A549 (cell line): ENCODE measurements at regions not wholly inside any gene's neighbourhood (a gene's known extent, or its start where the extent isn't known, plus 50 kb on each side); places are given as distances from the start of the nearest gene placed in this dataset.

Source experiments
- FOXS1 ChIP-seq: fragments of 250-450 bp; sonication (Bioruptor Pico); IDR thresholded peaks from 2 replicates; pipeline ENCODE4 v1.5.0; 2020; ENCODE audit warnings: mild to moderate bottlenecking, moderate library complexity
- KDM1A ChIP-seq: fragments of 200-600 bp; sonication (generic); IDR thresholded peaks from 2 replicates; pipeline ENCODE4 v1.6.1; 2016; ENCODE audit warnings: low read depth, mild to moderate bottlenecking
- POLR2A ChIP-seq: IDR thresholded peaks from 2 replicates; pipeline ENCODE4 v1.6.1; 2012; ENCODE audit warnings: mild to moderate bottlenecking, low read length
- TF ChIP-seq, protein P1 (sequence below): fragments of >200 bp; sonication (Bioruptor Twin); formaldehyde crosslinking; IDR thresholded peaks from 3 replicates; pipeline ENCODE4 v1.5.1; 2016

DNA sequence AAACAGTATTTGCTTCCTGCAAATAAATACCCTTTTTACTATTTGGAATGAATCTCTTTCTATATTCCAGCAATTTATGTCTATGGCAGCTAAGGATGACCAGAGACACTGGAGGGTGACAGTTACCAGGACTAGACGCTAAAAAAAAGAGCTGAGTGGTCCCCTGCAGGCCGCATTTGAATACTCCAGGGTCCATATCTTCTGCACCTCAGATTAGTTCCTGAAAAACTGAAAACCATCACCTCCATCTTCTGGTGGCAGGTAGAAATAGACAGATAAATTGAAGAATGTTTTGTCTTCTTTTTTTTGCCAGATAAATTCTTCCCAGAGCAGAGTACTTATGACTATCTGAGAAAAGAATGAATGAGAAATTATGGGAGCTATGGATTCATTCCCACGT lies 145.6 kb downstream of the CSNK2A3 start:
- TF ChIP-seq, protein P1, sequence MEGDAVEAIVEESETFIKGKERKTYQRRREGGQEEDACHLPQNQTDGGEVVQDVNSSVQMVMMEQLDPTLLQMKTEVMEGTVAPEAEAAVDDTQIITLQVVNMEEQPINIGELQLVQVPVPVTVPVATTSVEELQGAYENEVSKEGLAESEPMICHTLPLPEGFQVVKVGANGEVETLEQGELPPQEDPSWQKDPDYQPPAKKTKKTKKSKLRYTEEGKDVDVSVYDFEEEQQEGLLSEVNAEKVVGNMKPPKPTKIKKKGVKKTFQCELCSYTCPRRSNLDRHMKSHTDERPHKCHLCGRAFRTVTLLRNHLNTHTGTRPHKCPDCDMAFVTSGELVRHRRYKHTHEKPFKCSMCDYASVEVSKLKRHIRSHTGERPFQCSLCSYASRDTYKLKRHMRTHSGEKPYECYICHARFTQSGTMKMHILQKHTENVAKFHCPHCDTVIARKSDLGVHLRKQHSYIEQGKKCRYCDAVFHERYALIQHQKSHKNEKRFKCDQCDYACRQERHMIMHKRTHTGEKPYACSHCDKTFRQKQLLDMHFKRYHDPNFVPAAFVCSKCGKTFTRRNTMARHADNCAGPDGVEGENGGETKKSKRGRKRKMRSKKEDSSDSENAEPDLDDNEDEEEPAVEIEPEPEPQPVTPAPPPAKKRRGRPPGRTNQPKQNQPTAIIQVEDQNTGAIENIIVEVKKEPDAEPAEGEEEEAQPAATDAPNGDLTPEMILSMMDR: no peak
- TF ChIP-seq KDM1A (no peak), FOXS1 (CRISPR knock-in tag) (no peak), POLR2A (no peak)
